HG02885 (cell line): ENCODE measurements at regions not wholly inside any gene's neighbourhood (a gene's known extent, or its start where the extent isn't known, plus 50 kb on each side); places are given as distances from the start of the nearest gene placed in this dataset.

Experiments
- ATAC-seq: cut with Tn5 transposase; IDR thresholded peaks from one replicate; pipeline ENCODE4 v1.9.1; 2021; ENCODE audit warnings: mild to moderate bottlenecking; ENCODE audit not compliant: unreplicated experiment, poor library complexity

DNA sequence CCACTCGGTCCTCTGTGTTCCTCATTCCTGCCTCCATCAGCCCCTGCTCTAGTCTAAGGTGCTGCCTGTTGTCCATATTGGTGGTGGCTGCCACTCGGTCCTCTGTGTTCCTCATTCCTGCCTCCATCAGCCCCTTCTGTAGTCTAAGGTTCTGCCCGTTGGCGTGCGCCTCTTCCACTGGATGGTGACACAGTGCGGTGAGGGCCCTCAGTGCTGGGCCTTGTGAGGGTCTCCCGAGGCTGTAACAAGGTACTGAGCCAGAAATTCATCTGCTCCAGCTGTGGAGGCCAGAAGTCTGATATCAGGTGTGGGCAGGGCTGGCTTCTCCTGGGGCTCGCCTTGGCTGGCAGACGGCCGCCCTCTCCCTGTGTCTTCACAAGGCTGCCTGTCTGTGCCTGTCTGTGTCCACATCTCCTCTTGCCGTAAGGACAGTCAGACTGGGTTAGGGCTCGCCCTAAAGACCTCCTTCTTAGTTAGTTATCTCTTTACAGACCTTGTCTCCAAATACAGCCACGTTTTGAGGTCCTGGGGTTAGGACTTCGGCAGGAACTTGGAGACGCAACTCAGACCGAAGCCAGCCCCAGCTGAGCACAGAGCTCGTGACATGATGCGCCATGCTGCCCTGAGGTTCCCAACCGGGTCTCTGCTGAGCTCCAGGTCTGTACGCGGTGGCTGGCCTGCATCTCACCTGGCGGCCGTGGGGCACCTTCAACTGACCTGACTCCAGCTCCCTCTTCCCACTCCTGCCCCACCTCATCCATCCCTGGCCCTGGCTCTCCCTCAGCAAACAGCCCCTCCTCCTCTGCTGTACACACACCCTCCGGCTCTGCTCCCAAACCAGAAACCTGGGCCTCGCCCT is 181.4 kb upstream of the SHH start:
- ATAC-seq, result no peak

DNA sequence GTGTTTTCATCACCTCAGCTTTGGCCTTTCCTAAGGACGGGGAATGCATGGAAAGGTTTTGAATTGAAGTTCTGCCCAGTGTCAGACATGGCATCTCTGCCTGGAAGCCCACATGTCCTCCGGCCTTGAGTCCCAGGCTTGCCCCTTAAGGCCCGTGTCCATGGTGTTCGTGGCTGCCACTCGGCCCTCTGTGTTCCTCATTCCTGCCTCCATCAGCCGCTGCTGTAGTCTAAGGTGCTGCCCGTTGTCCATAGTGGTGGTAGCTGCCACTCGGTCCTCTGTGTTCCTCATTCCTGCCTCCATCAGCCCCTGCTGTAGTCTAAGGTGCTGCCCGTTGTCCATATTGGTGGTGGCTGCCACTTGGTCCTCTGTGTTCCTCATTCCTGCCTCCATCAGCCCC is 180.7 kb upstream of the SHH start:
- ATAC-seq, result no peak

DNA sequence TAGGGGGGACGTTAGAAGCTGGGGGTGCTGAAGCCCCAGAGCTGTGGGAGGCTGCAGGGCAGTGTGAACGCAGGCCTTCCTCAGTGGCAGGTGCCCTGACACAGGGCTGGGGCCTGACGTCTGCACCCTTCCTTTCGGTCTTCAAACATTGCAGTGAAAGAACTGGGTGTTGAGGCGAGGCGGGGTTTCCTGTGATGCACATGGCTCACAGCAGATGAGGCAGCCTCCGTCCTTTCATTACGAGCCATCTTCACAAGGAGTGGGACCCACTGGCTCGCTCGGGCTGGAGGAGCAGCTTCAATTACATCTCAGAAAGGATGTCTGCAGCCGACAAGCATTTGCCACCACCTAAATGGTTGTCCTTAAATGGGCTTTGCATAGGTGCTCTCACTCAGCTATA is 180.3 kb upstream of the SHH start:
- no peak for ATAC-seq

DNA sequence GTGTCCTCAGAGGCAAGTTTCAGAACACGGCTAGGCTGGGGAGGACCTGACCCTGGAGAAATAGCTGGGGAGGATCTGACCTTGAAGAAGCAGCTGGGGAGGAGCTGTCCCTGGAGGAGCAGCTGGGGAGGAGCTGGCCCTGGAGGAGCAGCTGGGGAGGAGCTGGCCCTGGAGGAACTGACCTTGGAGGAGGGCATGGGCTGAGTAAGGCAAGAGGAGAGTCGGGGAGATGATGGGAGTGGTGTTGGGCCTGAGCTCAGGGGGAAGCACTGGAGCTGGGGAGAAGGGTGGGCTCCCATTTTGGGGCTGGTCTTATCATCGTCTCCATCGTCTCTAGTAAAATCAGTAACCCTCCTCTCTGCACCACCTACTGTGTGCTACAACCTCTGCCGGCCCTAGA is 179.8 kb upstream of the SHH start:
- no peak for ATAC-seq

DNA sequence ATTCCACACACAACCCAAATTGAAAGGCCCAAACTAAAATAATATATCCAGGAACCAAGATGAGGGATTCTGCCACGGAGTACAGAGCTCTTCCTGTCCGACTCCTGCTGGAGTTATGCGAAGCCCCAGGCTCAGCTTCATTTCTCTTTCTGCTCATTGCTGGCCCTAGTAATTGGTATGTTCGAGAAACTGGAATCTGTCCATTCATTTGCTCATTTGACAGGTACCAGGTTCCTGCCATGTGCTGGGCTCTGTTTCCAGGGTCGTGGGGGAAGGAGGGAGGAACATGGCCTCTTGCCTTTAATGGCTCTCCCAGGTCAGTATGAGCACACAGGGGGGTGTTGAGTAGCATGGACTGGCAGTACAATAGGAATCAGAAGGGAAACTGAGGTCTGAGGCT is 179.2 kb upstream of the SHH start:
- no peak for ATAC-seq

DNA sequence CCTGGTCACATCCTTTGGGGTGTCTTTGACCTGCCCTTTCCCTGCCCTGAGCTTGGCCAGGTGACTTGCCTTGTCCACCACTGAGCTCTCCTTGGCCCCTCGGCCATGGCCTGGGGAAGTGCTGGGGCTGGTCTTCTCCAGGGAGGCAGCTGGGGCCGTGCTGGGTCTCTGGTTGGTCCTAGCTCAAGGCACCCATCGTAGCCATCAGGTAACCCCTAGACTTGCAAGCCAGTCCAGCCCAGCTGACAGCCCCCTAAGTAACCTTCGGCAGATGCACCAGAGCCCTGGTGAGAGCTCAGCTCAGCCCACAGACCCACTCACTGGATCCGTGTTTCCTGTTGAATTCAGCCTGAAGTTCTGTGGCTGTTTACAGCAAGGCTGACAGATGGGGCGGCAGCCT is 176.2 kb upstream of the SHH start:
- no peak for ATAC-seq

DNA sequence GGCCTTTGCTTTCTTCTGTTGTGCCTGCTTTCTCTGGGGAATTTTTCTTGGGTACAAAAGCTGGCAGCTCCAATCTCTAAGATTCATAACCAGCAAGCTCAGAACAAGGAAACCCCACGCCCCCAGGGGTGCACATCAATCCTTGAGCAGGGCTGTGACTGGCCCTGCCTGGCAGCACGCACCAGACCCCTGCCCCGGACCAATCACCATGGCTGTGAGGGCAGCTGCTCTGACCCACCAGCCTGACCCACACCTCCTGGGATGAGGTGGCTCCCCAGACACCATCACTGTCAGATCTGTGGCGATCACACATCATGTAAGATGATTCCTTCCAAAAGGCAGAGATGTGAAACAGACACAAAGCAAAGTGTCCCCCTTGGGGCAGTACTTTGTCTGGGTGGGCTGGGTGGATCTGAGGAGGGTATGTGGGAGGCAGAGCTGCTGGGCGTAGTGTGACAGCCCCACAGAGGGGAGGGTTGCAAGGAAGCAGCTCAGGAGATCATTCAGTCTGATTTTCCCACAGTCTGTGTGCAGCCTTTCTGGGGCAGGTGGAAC is 175.5 kb upstream of the SHH start:
- ATAC-seq, result no peak

DNA sequence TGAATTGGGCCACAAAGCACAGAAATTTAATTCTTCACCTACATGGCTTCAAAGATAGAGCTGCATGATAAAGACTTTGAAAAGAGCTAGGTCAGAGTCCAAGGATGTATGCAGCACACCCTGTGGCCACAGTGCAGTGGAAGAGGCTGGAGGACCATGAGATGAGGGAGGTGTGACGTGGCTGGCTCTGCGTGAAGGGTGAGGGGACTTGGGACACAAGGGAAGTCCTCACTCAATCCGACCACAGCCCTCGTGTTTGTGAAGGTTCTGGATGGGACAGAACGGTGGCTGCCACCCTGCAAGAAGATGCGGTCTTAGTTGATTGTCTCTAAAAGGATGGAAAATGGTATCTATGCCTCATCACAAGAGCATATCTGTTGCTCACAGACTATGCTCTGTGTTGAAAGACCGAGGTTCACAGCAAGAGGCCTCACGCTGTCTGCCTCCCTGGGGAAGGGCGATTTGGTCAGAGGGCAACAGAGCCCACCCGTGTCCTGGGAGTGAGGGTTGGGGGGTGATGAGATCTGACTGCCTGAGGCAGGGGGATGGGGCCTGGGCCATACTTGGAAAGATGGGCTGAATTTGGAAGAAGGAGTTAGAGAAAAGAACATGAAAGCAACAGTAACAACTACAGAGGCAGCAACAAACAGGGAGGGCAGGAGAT is 174.4 kb upstream of the SHH start:
- no peak for ATAC-seq

DNA sequence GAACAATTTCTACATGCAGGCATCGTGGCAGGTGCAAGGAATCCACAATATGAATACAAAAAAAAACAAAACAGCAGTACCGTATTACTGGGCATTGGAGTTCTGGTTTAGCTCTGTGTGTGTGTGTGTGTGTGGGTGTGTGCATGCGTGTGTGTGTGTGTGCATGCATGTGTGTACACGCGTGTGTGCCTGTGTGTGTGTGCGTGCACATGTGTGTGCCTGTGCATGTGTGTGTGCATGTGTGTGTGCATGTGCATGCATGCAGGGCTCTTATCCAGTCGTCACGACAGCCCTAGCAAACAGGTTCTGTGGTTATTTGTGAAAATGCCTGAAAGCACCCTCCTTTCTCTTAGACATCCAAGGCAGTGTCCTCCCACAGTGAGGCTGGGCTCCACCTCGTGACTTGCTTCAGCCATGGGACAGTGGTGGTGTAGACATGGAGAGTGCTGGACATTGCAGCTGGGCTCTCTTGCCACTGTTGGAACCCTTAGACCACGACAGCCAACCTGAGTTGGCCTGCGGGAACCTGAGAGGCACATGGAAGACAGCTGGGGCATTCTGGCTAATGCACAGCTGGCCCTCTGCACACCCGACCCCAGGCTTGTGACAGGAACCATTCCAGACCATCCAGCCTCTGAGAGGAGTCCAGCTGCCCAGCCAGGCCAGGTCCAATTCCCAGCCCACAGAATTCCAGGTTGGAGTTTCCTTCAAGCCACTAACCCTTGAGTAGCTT is 173.4 kb upstream of the SHH start:
- no peak for ATAC-seq

DNA sequence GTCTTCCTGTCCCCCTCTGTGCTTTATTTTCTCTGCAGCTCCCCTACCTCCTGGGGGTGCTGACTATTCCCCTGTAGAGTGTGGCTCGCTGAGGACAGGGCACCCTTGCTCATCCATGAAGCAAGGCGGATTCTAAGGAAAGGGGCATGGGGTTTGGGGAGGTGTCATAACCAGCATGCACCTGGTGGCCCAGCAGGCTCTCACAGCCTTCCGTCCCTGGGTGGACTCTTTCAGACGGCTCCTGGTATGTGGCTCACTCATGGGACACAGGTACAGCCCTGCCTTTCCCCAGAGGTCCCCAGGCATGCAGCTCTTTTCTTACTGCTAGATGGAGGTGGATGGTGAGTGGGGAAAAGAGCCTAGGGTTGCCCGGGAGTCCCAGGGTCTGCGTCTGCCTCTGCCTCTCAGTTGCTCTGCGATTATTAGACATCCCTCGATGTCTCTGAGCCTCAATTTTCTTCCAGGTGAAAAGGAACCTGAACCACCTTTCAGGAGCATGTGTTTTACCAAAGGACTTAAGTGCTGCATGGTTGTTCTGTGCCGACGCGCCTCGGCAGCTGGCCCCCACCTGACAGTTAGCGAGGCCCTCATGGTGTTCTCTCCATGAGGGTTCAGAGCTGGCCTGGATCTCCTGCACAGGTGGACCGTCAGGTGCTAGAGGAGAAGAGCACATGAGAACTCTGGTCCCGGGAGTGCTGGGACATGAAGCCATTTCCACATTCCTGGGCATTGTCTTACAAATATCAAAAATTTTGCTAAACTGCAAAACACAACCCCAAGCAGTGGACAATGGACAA is 172.5 kb upstream of the SHH start:
- no peak for ATAC-seq

DNA sequence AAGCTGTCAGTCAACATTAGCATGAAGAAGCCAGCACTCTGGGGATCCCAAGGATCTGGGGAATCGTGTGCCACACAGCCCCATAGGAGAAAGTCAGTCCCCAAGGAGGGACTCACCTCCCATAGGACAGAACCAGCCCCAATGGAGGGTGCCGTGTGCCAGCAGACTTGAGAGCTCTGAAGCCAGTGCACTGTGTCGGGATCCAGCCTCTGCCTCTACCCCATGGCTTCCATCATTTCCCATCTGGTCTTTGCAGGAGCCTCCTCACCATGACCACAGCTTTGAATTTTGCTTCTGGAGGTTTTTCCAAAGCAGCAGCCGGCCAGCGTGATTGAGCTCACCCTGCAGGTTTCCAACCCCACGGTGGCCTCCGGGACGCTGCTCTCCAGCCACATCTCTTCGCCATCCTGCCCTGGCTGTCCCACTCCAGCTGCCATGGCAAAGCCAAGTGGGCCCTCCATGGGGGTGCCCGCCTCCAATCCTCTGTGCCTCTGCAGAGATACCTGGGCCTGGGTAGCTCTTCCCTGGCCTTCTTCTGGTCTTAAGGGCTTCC is 171.8 kb upstream of the SHH start:
- no peak for ATAC-seq

DNA sequence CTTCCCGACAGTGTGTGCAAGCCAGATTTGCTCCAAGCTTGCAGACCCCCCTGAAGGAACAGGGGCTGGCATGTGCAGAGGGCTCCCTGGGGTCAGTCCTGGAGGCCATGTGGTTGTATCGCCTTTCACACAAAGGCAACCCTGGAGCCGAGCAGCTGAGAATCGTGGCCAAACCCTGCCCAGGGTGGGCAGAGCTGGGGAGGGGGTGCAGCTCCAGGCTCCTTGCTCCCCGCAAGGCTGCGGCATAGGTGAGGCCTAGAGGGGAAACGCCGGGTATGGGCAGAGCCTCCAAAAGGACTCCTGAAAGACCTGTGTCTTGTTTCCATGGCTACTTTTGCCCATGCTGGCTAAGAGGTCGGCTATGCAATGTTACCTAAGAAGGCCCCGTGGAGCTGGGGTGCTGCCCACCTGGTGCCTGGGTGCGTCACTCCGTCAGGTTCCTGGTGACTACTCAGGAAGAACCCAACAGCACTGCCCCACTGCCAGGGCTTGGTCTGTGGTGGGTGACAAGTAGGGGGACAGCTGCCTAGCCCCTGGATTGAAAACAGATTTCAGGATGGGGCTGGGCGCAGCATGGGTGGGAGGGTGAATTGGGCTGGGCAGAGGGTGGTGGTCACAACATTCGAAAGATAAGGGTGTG is 171.0 kb upstream of the SHH start:
- no peak for ATAC-seq

DNA sequence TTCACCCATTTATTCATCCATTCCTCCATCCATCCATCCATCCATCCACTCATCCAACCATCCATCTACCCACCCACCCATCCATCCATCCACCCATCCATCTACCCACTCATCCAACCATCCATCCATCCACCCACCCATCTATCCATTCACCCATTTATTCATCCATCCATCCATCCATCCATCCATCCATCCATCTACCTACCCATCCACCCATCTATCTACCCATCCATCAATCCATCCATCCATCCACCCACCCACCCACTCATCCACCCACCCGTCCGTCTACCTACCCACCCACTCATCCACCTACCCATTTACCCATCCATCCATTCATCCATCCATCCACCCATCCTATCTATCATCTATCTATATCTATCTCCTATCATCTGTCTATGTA is 169.4 kb upstream of the SHH start:
- no peak for ATAC-seq

DNA sequence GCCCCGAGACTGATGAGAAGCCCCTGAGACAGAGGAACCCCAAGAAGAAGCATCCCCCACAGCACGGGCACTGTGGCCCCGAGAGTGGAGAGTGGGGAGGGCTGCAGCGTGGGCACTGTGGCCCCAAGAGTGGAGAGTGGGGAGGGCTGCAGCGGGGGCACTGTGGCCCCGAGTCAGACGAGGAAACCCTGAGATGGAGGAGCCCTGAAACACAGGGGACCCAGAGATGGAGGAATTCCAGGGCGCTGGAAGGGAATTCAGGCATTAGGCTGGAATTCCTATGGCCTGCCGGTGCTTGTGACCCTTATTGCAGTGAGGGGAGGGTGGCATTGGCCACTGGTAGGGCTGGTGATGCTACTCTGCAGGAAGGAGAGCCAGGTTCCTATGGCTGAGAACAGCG is 168.6 kb upstream of the SHH start:
- ATAC-seq, result no peak

DNA sequence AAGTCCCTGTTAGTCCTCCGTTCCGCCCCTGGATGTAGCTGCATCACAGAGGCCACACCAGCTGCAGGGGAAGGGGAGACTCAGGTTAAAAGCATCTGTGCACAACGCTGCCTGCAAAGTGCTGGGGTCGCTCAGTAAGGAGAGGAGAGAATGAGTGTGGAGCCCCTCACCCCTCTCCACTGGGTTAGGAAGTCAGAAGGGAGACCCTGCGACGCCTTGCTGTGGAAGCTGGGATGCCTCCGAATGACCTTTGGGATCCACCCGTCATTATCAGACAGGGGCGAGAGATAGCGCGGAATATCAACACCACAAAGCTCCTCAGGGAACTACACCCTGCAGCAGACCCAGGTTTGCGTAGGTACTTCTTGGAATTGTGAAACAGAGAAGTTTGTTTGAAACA is 167.7 kb upstream of the SHH start:
- ATAC-seq, result no peak

DNA sequence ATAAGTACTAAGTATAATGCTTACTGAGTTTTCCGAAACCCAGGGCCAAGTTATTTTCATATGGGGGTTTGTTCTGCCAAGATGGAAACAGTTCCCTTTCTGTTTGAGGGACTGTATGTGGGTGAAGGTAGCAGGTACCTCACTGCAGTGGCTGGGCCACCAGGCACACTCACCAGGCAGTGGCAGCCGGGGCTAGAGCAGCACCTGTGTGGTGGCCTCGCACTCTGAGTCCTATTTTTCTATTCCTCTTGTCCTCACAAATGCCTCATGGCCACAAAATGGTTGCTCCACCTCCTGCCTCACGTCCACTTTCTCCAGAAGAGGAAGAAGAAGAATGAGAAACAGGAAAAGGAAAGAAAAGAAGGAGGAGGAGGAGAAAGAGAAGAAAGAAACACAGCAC is 167.3 kb upstream of the SHH start:
- no peak for ATAC-seq

DNA sequence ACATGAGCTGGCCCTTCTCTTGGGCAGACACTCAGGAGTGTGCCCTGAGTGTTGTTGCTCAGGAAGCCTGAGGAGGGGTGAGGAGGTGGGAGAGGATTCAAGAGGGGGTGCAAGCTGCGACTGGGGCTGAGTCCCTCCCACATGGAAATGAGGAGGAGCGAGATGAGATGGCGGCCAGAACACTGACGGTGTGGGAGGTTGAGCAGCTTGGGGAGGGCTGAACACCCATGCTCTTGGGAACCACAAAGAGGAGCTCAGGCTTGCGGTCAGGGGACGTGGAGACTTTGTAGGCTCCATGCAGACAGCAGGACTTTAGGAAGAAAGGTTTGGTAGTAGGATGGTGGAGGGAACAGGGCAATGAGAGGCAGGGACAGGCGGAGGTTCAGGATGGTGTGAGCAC is 163.2 kb upstream of the SHH start:
- ATAC-seq, result no peak

DNA sequence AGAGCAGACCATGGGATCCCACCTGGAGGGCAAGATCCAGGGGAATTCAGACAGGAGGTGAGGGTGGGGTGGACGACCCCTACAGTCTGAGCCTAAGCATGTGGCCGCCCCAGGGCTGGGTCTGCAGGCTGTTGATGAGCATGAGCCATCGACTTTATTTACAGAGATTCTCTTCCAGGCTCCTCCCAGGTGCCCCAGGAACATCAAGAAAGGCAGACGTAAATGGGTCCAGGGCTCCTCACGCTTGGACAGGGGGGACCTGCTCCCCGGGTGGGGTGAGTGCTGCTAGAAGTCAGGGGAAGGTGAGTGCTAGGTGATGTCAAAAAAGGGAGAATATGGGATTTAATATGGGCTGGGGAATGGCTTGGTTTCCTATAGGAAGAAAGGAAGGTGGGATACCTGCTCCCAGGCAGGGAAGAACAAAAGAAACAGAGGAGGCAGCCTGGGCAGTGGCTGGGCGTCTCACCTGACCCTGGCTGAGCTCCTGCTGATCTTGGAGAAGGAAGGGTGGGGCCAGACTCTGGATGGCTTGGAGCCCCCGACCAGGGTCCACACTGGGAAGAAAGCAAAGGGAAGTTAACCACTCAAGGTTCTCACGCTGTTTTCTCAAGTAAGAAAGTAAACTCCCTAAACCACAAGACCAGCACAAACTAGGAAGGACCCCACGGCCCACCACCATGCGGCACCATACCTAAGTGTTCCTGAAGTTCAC is 162.1 kb upstream of the SHH start:
- ATAC-seq, result no peak

DNA sequence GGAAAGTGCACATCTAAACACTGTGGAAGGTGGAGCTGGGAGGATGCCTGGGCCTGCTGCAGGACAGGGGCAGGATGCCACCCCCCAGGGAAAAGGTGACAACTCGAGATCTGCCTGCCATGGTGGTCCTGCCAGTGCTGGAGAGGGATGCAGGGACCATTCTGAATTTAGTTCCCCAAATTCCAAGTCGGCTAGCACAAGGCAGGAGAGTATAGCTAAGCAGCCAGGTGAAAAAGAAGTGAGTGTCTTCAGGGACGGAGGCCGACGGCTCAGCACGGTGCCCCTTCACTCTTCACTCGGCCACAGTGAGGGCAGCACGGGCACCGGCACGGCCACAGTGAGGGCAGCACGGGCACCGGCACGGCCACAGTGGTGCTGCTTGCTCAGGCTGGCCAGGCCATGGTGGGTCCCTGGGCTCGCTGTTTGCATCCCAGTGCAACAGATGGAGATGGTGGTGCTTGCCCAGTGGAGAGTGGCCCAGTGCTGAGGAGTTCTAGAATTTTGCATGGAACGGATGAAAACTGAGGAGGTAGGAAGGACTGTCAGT is 161.3 kb upstream of the SHH start:
- ATAC-seq, result no peak
